ENCODE measurements at regions not wholly inside any gene's neighbourhood (a gene's known extent, or its start where the extent isn't known, plus 50 kb on each side); places are given as distances from the start of the nearest gene placed in this dataset.

GRCh38 chr17:21517538-21518293 is 141.6 kb downstream of the KCNJ12 start:
- no peaks in the 10 kb centered on the region for H3K27me3 ChIP-seq
- no peak overlapping the region for H3K27ac ChIP-seq
- H3K4me3 ChIP-seq = no peak overlapping the region
- no peak for DNase-seq
- 35 to 44% (median 40%) methylated on average over 9 of the region's 9 CpGs for WGBS, 3 donors
- intact Hi-C loops (cut with DNase I) = loop anchor here in 3 of 4 donors (10.0 kb wide), 3 partner anchors 203 to 393 kb away; partner anchors contain the start of genes MAP2K3 (in 2 of the 3) and DHRS7B (in 1 of the 3)
- H3K9me3 ChIP-seq = no peaks in the 10 kb centered on the region
- no peak for TF ChIP-seq POLR2A (IDR thresholded peaks at IDR 0.05)
- no peak for TF ChIP-seq EP300 (IDR thresholded peaks at IDR 0.05)
- no peaks in the 10 kb centered on the region for H3K36me3 ChIP-seq
- no peaks in the 10 kb centered on the region for H3K4me1 ChIP-seq (ENCODE audit: insufficient read depth)

- intact Hi-C loops (cut with DNase I) = no loop called here
- H3K4me3 ChIP-seq = no peak overlapping the region
- H3K4me1 ChIP-seq (ENCODE audit: insufficient read depth) = no peaks in the 10 kb centered on the region
- H3K27me3 ChIP-seq = no peaks in the 10 kb centered on the region
- no peaks in the 10 kb centered on the region for H3K9me3 ChIP-seq
- DNase-seq = no peak
- TF ChIP-seq POLR2A (IDR thresholded peaks at IDR 0.05) (no peak), EP300 (IDR thresholded peaks at IDR 0.05) (no peak)
- TF ChIP-seq, protein P1, sequence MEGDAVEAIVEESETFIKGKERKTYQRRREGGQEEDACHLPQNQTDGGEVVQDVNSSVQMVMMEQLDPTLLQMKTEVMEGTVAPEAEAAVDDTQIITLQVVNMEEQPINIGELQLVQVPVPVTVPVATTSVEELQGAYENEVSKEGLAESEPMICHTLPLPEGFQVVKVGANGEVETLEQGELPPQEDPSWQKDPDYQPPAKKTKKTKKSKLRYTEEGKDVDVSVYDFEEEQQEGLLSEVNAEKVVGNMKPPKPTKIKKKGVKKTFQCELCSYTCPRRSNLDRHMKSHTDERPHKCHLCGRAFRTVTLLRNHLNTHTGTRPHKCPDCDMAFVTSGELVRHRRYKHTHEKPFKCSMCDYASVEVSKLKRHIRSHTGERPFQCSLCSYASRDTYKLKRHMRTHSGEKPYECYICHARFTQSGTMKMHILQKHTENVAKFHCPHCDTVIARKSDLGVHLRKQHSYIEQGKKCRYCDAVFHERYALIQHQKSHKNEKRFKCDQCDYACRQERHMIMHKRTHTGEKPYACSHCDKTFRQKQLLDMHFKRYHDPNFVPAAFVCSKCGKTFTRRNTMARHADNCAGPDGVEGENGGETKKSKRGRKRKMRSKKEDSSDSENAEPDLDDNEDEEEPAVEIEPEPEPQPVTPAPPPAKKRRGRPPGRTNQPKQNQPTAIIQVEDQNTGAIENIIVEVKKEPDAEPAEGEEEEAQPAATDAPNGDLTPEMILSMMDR (IDR thresholded peaks at IDR 0.05) = no peak
- no peak overlapping the region for H3K27ac ChIP-seq
- 82 to 91% (median 83%) methylated on average over 8 of the region's 8 CpGs for WGBS, 3 donors
- H3K36me3 ChIP-seq = no peaks in the 10 kb centered on the region
Measured at GRCh38 chr17:21522755-21523336, 146.7 kb downstream of the KCNJ12 start.

DNA sequence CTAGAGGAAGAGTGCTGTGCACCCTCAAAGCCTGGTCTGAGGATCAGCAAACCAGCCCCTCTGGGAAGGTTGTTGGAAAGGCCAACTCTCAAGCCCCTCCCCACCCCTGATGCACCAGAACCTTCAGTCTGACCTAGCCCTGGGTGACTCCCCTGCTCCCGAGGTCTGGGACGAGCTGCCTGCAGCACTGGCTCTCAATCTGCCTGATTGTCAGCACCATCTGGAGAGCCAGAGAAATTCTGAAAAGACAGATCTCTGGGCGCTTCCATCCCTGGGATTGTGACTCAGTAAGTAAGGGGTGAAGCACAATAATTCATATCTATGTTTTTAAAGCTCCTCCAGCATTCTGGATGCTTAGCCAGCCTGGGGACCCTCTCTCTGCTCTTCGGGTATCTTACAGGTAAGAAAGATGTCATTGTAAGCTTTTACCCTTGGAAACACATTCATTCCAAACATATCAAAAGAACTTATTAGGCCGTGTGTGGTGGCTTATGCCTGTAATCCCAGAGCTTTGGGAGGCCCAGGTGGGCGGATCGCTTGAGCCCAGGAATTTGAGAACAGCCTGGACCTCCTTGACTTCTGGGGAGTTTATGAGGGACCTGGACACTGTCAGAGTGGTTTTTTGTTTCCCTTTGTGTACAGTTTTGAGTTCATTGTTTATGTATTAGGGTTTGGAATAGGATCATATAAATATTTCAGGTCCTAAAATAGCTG is 147.5 kb downstream of the KCNJ12 start:
- H3K27me3 ChIP-seq = no peaks in the 10 kb centered on the region

GRCh38 chr17:21524211-21524591 is 148.0 kb downstream of the KCNJ12 start:
- Histone ChIP-seq H3K4me3 (no peak overlapping the region), H3K9me3 (no peaks in the 10 kb centered on the region), H3K36me3 (no peaks in the 10 kb centered on the region), H3K27me3 (no peaks in the 10 kb centered on the region), H3K27ac (no peak overlapping the region), H3K4me1 (ENCODE audit: insufficient read depth) (no peaks in the 10 kb centered on the region)
- WGBS, 3 donors = 53 to 62% (median 56%) methylated on average over 12 of the region's 12 CpGs
- intact Hi-C loops (cut with DNase I) = no loop called here
- no peak for DNase-seq
- no peak for TF ChIP-seq EP300 (IDR thresholded peaks at IDR 0.05)
- no peak for TF ChIP-seq POLR2A (IDR thresholded peaks at IDR 0.05)
- TF ChIP-seq, protein P1 (IDR thresholded peaks at IDR 0.05) = no peak

More for the DNA sequence above, 147.5 kb downstream of the KCNJ12 start:
- Histone ChIP-seq H3K27ac (no peak overlapping the region), H3K4me3 (no peak overlapping the region), H3K4me1 (ENCODE audit: insufficient read depth) (no peaks in the 10 kb centered on the region), H3K9me3 (no peaks in the 10 kb centered on the region), H3K36me3 (no peaks in the 10 kb centered on the region)
- WGBS, 3 donors = 47 to 58% (median 53%) methylated on average over 7 of the region's 7 CpGs
- no peak for DNase-seq
- intact Hi-C loops (cut with DNase I) = no loop called here
- no peak for TF ChIP-seq EP300 (IDR thresholded peaks at IDR 0.05)
- TF ChIP-seq, protein P1 (IDR thresholded peaks at IDR 0.05) = no peak
- TF ChIP-seq POLR2A (IDR thresholded peaks at IDR 0.05) = no peak

Data from ovary (tissue), 7 donors.